ENCODE measurements at regions not wholly inside any gene's neighbourhood (a gene's known extent, or its start where the extent isn't known, plus 50 kb on each side); places are given as distances from the start of the nearest gene placed in this dataset.

GRCh38 chr9:89837162-89837933, 232.5 kb downstream of the GADD45G start:
- H3K9me3 ChIP-seq (ENCODE audit: low read depth, low read length): no peaks in the 10 kb centered on the region
- no peaks in the 10 kb centered on the region for H3K4me1 ChIP-seq (ENCODE audit: insufficient read depth, low read length)
- H3K4me3 ChIP-seq (ENCODE audit: insufficient read depth, low read length): no peak overlapping the region
- no peak for TF ChIP-seq CTCF (IDR thresholded peaks at IDR 0.05; ENCODE audit: extremely low read depth, low read depth, low read length)
- no peak for DNase-seq (ENCODE audit: insufficient read length, low spot score, missing footprints)
- no peaks in the 10 kb centered on the region for H4K20me1 ChIP-seq (ENCODE audit: insufficient read depth, low read length)
- H2AFZ ChIP-seq (ENCODE audit: low read length): no peak overlapping the region
- no peak overlapping the region for H3K27ac ChIP-seq (ENCODE audit: low read depth, low read length)
- no peak overlapping the region for H3K4me2 ChIP-seq (ENCODE audit: insufficient read depth, low read length)
- no peaks in the 10 kb centered on the region for H3K27me3 ChIP-seq (ENCODE audit: insufficient read depth, low read length)
- no peaks in the 10 kb centered on the region for H3K36me3 ChIP-seq (ENCODE audit: insufficient read depth, low read length)
- H3K79me2 ChIP-seq (ENCODE audit: insufficient read depth, low read length): no peaks in the 10 kb centered on the region

- DNase-seq (ENCODE audit: insufficient read length, low spot score, missing footprints): no peak
- no peaks in the 10 kb centered on the region for H4K20me1 ChIP-seq (ENCODE audit: insufficient read depth, low read length)
- H3K79me2 ChIP-seq (ENCODE audit: insufficient read depth, low read length): no peaks in the 10 kb centered on the region
- no peak overlapping the region for H2AFZ ChIP-seq (ENCODE audit: low read length)
- no peak for TF ChIP-seq CTCF (IDR thresholded peaks at IDR 0.05; ENCODE audit: extremely low read depth, low read depth, low read length)
- no peak overlapping the region for H3K4me2 ChIP-seq (ENCODE audit: insufficient read depth, low read length)
- no peaks in the 10 kb centered on the region for H3K36me3 ChIP-seq (ENCODE audit: insufficient read depth, low read length)
- no peaks in the 10 kb centered on the region for H3K9me3 ChIP-seq (ENCODE audit: low read depth, low read length)
- H3K27ac ChIP-seq (ENCODE audit: low read depth, low read length): no peak overlapping the region
- no peaks in the 10 kb centered on the region for H3K4me1 ChIP-seq (ENCODE audit: insufficient read depth, low read length)
- H3K4me3 ChIP-seq (ENCODE audit: insufficient read depth, low read length): no peak overlapping the region
- H3K27me3 ChIP-seq (ENCODE audit: insufficient read depth, low read length): no peaks in the 10 kb centered on the region
Observed at GRCh38 chr9:89837934-89838310, 233.1 kb downstream of the GADD45G start.

- no peak for DNase-seq (ENCODE audit: insufficient read length, low spot score, missing footprints)
- TF ChIP-seq CTCF (IDR thresholded peaks at IDR 0.05; ENCODE audit: extremely low read depth, low read depth, low read length): no peak
- H3K9me3 ChIP-seq (ENCODE audit: low read depth, low read length): no peaks in the 10 kb centered on the region
- no peaks in the 10 kb centered on the region for H3K36me3 ChIP-seq (ENCODE audit: insufficient read depth, low read length)
- no peaks in the 10 kb centered on the region for H3K4me1 ChIP-seq (ENCODE audit: insufficient read depth, low read length)
- no peak overlapping the region for H3K27ac ChIP-seq (ENCODE audit: low read depth, low read length)
- no peak overlapping the region for H2AFZ ChIP-seq (ENCODE audit: low read length)
- H3K79me2 ChIP-seq (ENCODE audit: insufficient read depth, low read length): no peaks in the 10 kb centered on the region
- no peaks in the 10 kb centered on the region for H3K27me3 ChIP-seq (ENCODE audit: insufficient read depth, low read length)
- H3K4me3 ChIP-seq (ENCODE audit: insufficient read depth, low read length): no peak overlapping the region
- H3K4me2 ChIP-seq (ENCODE audit: insufficient read depth, low read length): no peak overlapping the region
- H4K20me1 ChIP-seq (ENCODE audit: insufficient read depth, low read length): no peaks in the 10 kb centered on the region
Observed at GRCh38 chr9:89838621-89839020, 233.8 kb downstream of the GADD45G start.

GRCh38 chr9:89839449-89839848, 234.6 kb downstream of the GADD45G start:
- no peaks in the 10 kb centered on the region for H3K9me3 ChIP-seq (ENCODE audit: low read depth, low read length)
- no peak overlapping the region for H3K4me3 ChIP-seq (ENCODE audit: insufficient read depth, low read length)
- H2AFZ ChIP-seq (ENCODE audit: low read length): no peak overlapping the region
- no peaks in the 10 kb centered on the region for H3K4me1 ChIP-seq (ENCODE audit: insufficient read depth, low read length)
- H4K20me1 ChIP-seq (ENCODE audit: insufficient read depth, low read length): no peaks in the 10 kb centered on the region
- no peak for DNase-seq (ENCODE audit: insufficient read length, low spot score, missing footprints)
- no peaks in the 10 kb centered on the region for H3K27me3 ChIP-seq (ENCODE audit: insufficient read depth, low read length)
- TF ChIP-seq CTCF (IDR thresholded peaks at IDR 0.05; ENCODE audit: extremely low read depth, low read depth, low read length): no peak
- no peaks in the 10 kb centered on the region for H3K36me3 ChIP-seq (ENCODE audit: insufficient read depth, low read length)
- no peak overlapping the region for H3K4me2 ChIP-seq (ENCODE audit: insufficient read depth, low read length)
- H3K27ac ChIP-seq (ENCODE audit: low read depth, low read length): no peak overlapping the region
- no peaks in the 10 kb centered on the region for H3K79me2 ChIP-seq (ENCODE audit: insufficient read depth, low read length)
